ENCODE measurements at regions not wholly inside any gene's neighbourhood (a gene's known extent, or its start where the extent isn't known, plus 50 kb on each side); places are given as distances from the start of the nearest gene placed in this dataset.

DNA sequence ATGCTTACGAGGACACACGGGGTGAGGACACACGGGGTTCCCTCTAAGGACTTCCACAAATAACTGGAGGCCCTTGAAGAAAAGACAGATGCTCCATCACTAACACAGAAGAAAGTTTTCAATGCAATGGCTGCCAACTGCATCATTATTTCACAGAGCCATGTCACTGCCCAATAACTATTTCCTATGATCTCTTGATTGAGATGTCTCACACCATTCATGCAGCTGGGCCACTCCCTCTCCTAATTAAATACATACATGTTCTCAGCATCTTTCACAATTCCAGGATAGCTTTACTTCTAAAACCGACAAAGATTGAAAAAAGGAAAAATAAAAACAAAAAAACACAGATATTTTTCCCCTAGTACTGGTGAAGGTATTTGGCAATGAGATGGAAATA is 650.8 kb downstream of the SEMA5A start:
- no peak for TF ChIP-seq CTCF (IDR thresholded peaks at IDR 0.05; ENCODE audit: poor library complexity)
- no peak for TF ChIP-seq EZH2 (IDR thresholded peaks at IDR 0.05; ENCODE audit: borderline replicate concordance)
